Loucy (cell line): ENCODE measurements at regions not wholly inside any gene's neighbourhood (a gene's known extent, or its start where the extent isn't known, plus 50 kb on each side); places are given as distances from the start of the nearest gene placed in this dataset.

Source experiments
- CTCF ChIP-seq: fragments of 200-600 bp; sonication (generic); conservative IDR thresholded peaks from 2 replicates; pipeline ENCODE4 v1.5.1; 2014; ENCODE audit warnings: mild to moderate bottlenecking, antibody characterized with exemption, low read length
- EZH2phosphoT487 ChIP-seq: fragments of 200-600 bp; IDR thresholded peaks from 2 replicates; pipeline ENCODE4 v1.6.1; 2018; ENCODE audit warnings: antibody characterized with exemption, mild to moderate bottlenecking, moderate library complexity, borderline replicate concordance

GRCh38 chr10:20714979-20715378, 182.1 kb downstream of the NEBL start:
- TF ChIP-seq CTCF (no peak), EZH2phosphoT487 (no peak)
